Activated CD8-positive, alpha-beta memory T cell treated with anti-CD3 and anti-CD28 coated beads, Interleukin-2, amount 10 ng/mL, durations not matched to agents 7 days and 5 days (primary cell): ENCODE measurements at regions not wholly inside any gene's neighbourhood (a gene's known extent, or its start where the extent isn't known, plus 50 kb on each side); places are given as distances from the start of the nearest gene placed in this dataset.

Experiments used
- ATAC-seq: fragments of 150-1000 bp; cut with Tn5 transposase; one replicate; pipeline ENCODE4 v1.10.0; 2021; ENCODE audit warnings: moderate library complexity
- CTCF ChIA-PET: fragments of 350-600 bp; sonication (Branson Sonifier 250); formaldehyde crosslinking; loops from one replicate; lab custom pipeline; 2021; ENCODE audit warnings: antibody characterized with exemption; lab: Charles Lee
- DNase-seq: peaks from one replicate; pipeline ENCODE4 v3.0.0-alpha.2; 2020
- H3K27ac Mint-ChIP-seq: one replicate; pipeline ENCODE4 v1.8.0; 2021; ENCODE audit warnings: mild to moderate bottlenecking, mixed read lengths
- H3K27me3 Mint-ChIP-seq: one replicate; pipeline ENCODE4 v1.8.0; 2021; ENCODE audit warnings: mixed read lengths
- H3K36me3 Mint-ChIP-seq: one replicate; pipeline ENCODE4 v1.8.0; 2021; ENCODE audit warnings: mild to moderate bottlenecking, mixed read lengths
- H3K4me1 Mint-ChIP-seq: one replicate; pipeline ENCODE4 v1.8.0; 2021; ENCODE audit warnings: mixed read lengths
- H3K4me3 Mint-ChIP-seq: one replicate; pipeline ENCODE4 v1.8.0; 2021; ENCODE audit warnings: mild to moderate bottlenecking, moderate library complexity, mixed read lengths
- H3K9me3 Mint-ChIP-seq: one replicate; pipeline ENCODE4 v1.8.0; 2022; ENCODE audit warnings: low read depth, mixed read lengths

GRCh38 chr6:126779331-126779730 is 339.1 kb upstream of the RSPO3 start:
- DNase-seq: no peak
- Mint-ChIP-seq H3K27ac (no peak overlapping the region), H3K36me3 (no peaks in the 10 kb centered on the region), H3K9me3 (no peaks in the 10 kb centered on the region), H3K4me3 (no peak overlapping the region), H3K27me3 (no peaks in the 10 kb centered on the region), H3K4me1 (no peaks in the 10 kb centered on the region)
- ATAC-seq: no peak
- CTCF ChIA-PET: no interaction called here

DNA sequence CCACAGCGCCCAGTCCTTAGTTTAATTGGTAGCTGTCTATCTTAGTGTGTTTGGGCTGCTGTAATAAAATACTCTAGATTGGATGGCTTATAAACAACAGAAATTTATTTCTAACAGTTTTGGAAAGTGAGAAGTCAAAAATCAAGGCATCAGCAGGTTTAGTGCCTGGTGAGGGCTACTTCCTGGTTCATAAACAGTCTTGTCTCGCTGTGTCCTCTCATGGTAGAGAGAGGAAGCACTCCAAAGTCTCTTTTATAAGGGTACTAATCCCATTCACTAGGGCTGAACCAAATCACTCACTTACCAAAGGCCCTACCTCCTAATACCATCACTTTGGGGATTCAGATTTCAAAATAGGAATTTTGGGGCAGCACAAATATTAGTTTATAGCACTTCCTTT is 336.9 kb upstream of the RSPO3 start:
- H3K36me3 Mint-ChIP-seq: no peaks in the 10 kb centered on the region
- DNase-seq (no peak), ATAC-seq (no peak)
- H3K4me1 Mint-ChIP-seq: no peaks in the 10 kb centered on the region
- CTCF ChIA-PET: no interaction called here
- no peaks in the 10 kb centered on the region for H3K27me3 Mint-ChIP-seq
- no peaks in the 10 kb centered on the region for H3K9me3 Mint-ChIP-seq
- no peak overlapping the region for H3K27ac Mint-ChIP-seq
- no peak overlapping the region for H3K4me3 Mint-ChIP-seq

DNA sequence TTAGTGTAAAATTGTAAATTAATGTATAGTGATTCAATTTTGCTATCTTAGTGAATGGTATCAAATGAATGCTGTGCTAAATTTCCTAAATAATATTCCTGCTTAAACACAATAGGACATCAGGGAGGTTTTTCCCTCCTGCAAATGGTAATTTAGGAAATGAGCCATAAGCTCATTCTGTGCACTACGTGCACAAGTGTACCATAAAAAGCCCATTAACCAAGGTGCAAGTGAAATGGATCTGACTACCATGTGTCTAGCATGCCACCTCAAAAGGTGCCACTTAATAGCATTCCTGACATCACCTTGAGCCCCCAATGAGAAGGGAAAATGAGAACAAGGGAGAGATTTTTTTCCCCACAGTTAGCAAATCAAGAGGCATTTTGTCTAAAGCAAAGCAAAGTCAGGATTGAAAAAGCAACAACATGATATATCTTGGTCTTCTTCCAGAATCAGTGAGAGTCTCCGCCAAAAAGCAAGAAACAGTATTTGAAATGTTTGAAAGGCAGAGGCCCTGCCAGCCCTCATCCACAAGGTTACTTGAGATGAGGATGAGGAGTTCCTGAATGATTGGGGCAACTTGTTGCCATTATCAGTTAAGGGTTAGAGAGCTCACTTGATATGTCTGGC is 334.2 kb upstream of the RSPO3 start:
- CTCF ChIA-PET: no interaction called here
- no peaks in the 10 kb centered on the region for H3K27me3 Mint-ChIP-seq
- H3K36me3 Mint-ChIP-seq: no peaks in the 10 kb centered on the region
- no peak overlapping the region for H3K4me3 Mint-ChIP-seq
- no peaks in the 10 kb centered on the region for H3K9me3 Mint-ChIP-seq
- H3K27ac Mint-ChIP-seq: no peak overlapping the region
- H3K4me1 Mint-ChIP-seq: no peaks in the 10 kb centered on the region
- DNase-seq: no peak
- ATAC-seq: no peak

- H3K27me3 Mint-ChIP-seq: no peaks in the 10 kb centered on the region
- no peak for ATAC-seq
- CTCF ChIA-PET: no interaction called here
Observed at GRCh38 chr6:126786262-126786661, 332.2 kb upstream of the RSPO3 start.

DNA sequence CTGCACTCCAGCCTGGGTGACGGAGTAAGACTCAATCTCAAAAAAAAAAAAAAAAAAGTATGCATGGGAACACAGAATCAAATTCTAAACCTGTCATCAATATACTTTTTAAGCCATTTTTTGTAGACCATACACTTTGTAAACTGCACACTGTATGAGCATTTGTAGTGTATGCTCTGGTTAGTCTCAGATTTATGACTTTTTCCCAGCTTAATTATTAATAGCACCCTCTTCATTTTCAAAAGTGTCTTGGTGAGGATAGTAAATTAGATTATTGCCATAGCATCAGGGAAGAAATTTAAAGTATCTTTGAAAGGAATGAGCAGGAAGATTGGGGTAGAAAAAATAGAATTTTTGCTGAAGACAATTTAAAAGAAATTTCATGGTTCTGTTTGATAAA is 330.8 kb upstream of the RSPO3 start:
- Mint-ChIP-seq H3K36me3 (no peaks in the 10 kb centered on the region), H3K27me3 (no peaks in the 10 kb centered on the region), H3K4me3 (no peak overlapping the region), H3K9me3 (no peaks in the 10 kb centered on the region), H3K27ac (no peak overlapping the region), H3K4me1 (no peaks in the 10 kb centered on the region)
- CTCF ChIA-PET: no interaction called here
- DNase-seq (no peak), ATAC-seq (no peak)

More at GRCh38 chr6:126786262-126786661, 332.2 kb upstream of the RSPO3 start:
- Mint-ChIP-seq H3K27ac (no peak overlapping the region), H3K9me3 (no peaks in the 10 kb centered on the region), H3K36me3 (no peaks in the 10 kb centered on the region), H3K4me3 (no peak overlapping the region), H3K4me1 (no peaks in the 10 kb centered on the region)
- no peak for DNase-seq

- no peak for ATAC-seq
- Mint-ChIP-seq H3K9me3 (no peaks in the 10 kb centered on the region), H3K36me3 (no peaks in the 10 kb centered on the region), H3K27ac (no peak overlapping the region), H3K4me3 (no peak overlapping the region), H3K4me1 (no peaks in the 10 kb centered on the region), H3K27me3 (no peaks in the 10 kb centered on the region)
- DNase-seq: no peak
- CTCF ChIA-PET: no interaction called here
Observed at GRCh38 chr6:126788861-126789365, 329.6 kb upstream of the RSPO3 start.

DNA sequence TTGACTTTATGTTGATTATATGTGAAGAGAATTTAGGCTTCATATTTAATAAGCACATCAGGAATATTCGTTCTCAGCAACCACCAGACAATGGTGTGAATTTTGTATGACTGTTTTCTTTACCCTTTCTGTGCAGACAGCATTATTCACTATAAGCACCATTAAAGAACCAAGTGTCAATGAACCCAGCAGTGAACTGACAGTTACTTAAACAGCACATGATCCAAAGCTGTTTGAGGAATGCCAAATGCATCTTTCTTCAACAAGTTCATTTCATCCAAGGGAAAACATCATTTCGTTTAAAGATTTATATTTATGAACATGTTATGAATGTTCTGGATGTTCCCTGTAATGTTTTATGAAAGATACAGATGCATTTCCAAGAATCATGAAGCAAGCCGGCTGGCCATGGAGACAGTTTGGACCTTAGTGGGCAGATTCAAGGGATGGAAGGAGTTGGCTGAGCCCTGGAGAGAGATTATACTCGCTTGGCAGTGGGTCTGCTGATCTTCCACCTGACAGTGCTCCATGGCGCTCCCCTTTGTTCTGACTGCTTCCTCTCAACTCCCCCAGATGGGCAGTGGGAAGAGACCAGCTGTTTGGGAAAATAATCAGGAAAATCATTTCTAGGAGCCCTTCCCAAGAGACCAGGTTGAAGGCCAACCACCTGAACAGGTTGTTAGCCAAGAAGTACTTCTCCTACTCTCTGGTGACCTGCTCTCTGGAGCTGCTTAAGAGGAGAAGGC is 326.0 kb upstream of the RSPO3 start:
- ATAC-seq (no peak), DNase-seq (no peak)

GRCh38 chr6:126795161-126795560 is 323.3 kb upstream of the RSPO3 start:
- Mint-ChIP-seq H3K4me3 (no peak overlapping the region), H3K27me3 (no peaks in the 10 kb centered on the region), H3K9me3 (no peaks in the 10 kb centered on the region), H3K27ac (no peak overlapping the region), H3K36me3 (no peaks in the 10 kb centered on the region), H3K4me1 (no peaks in the 10 kb centered on the region)
- CTCF ChIA-PET: no interaction called here
- ATAC-seq (no peak), DNase-seq (no peak)

More for the DNA sequence above, 326.0 kb upstream of the RSPO3 start:
- H3K4me3 Mint-ChIP-seq: no peak overlapping the region
- H3K36me3 Mint-ChIP-seq: no peaks in the 10 kb centered on the region
- CTCF ChIA-PET: no interaction called here
- no peaks in the 10 kb centered on the region for H3K4me1 Mint-ChIP-seq
- H3K27ac Mint-ChIP-seq: no peak overlapping the region
- no peaks in the 10 kb centered on the region for H3K9me3 Mint-ChIP-seq
- no peaks in the 10 kb centered on the region for H3K27me3 Mint-ChIP-seq

DNA sequence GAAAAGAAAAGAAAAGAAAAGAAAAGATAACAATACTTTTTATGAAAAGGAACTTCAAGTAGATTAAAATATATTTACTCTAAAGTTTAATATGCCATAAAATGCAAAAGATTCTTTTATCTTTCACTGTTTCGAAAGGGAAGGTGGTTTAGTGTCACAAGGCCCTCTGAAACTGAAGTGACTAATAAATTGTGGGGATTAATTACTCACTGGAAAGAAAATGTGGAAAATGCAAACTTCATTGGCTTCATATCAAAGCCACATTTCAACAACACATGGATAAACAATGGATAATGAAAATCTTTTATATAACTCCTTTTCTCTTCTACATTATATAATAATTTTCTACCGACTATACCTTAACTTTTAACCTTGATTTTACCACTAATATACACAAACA is 320.5 kb upstream of the RSPO3 start:
- no peak overlapping the region for H3K27ac Mint-ChIP-seq
- no peak overlapping the region for H3K4me3 Mint-ChIP-seq
- DNase-seq (no peak), ATAC-seq (no peak)
- H3K4me1 Mint-ChIP-seq: no peaks in the 10 kb centered on the region
- H3K27me3 Mint-ChIP-seq: no peaks in the 10 kb centered on the region
- CTCF ChIA-PET: no interaction called here
- no peaks in the 10 kb centered on the region for H3K36me3 Mint-ChIP-seq
- no peaks in the 10 kb centered on the region for H3K9me3 Mint-ChIP-seq

- H3K36me3 Mint-ChIP-seq: no peaks in the 10 kb centered on the region
- no peaks in the 10 kb centered on the region for H3K4me1 Mint-ChIP-seq
- CTCF ChIA-PET: interaction anchor here (1.0 to 1.3 kb wide), 2 partner anchors 13 to 15 kb away, joined by 3 to 4 read pairs; no protein-coding TSS in a partner anchor
- no peak overlapping the region for H3K27ac Mint-ChIP-seq
- H3K27me3 Mint-ChIP-seq: peaks cover 4% of the 10 kb centered on the region
- no peaks in the 10 kb centered on the region for H3K9me3 Mint-ChIP-seq
- DNase-seq: no peak
- no peak for ATAC-seq
- H3K4me3 Mint-ChIP-seq: no peak overlapping the region
Observed at GRCh38 chr6:126803769-126804168, 314.7 kb upstream of the RSPO3 start.

- no peak for DNase-seq
- no peaks in the 10 kb centered on the region for H3K9me3 Mint-ChIP-seq
- no peaks in the 10 kb centered on the region for H3K4me1 Mint-ChIP-seq
- no peak overlapping the region for H3K4me3 Mint-ChIP-seq
- CTCF ChIA-PET: interaction anchor here (1.0 to 1.3 kb wide), 5 partner anchors 9 to 319 kb away, joined by 3 to 4 read pairs (median 3); no protein-coding TSS in a partner anchor
- peaks cover 4% of the 10 kb centered on the region for H3K27me3 Mint-ChIP-seq
- H3K36me3 Mint-ChIP-seq: no peaks in the 10 kb centered on the region
- no peak overlapping the region for H3K27ac Mint-ChIP-seq
- no peak for ATAC-seq
Observed at GRCh38 chr6:126804332-126805064, 314.0 kb upstream of the RSPO3 start.

- DNase-seq (no peak), ATAC-seq (no peak)
- Mint-ChIP-seq H3K27me3 (peaks cover 4% of the 10 kb centered on the region), H3K9me3 (no peaks in the 10 kb centered on the region), H3K4me3 (no peak overlapping the region), H3K27ac (no peak overlapping the region), H3K4me1 (no peaks in the 10 kb centered on the region), H3K36me3 (no peaks in the 10 kb centered on the region)
- CTCF ChIA-PET: no interaction called here
Observed at GRCh38 chr6:126805861-126806260, 312.6 kb upstream of the RSPO3 start.

- CTCF ChIA-PET: no interaction called here
- no peaks in the 10 kb centered on the region for H3K4me1 Mint-ChIP-seq
- no peak overlapping the region for H3K27ac Mint-ChIP-seq
- no peaks in the 10 kb centered on the region for H3K9me3 Mint-ChIP-seq
- DNase-seq: no peak
- H3K27me3 Mint-ChIP-seq: peaks cover 4% of the 10 kb centered on the region
- ATAC-seq: no peak
- no peaks in the 10 kb centered on the region for H3K36me3 Mint-ChIP-seq
- no peak overlapping the region for H3K4me3 Mint-ChIP-seq
Observed at GRCh38 chr6:126807876-126808275, 310.6 kb upstream of the RSPO3 start.
